Left colon (tissue), 2 donors: ENCODE measurements at regions not wholly inside any gene's neighbourhood (a gene's known extent, or its start where the extent isn't known, plus 50 kb on each side); places are given as distances from the start of the nearest gene placed in this dataset.

Source experiments
- ATAC-seq: fragments of 200-7000 bp; cut with Tn5 transposase; one replicate; pipeline ENCODE4 v1.9.1; 2020; ENCODE audit warnings: mild to moderate bottlenecking, moderate library complexity
- DNase-seq, 2 donors: peaks; one replicate each; pipeline ENCODE4 v3.0.0-alpha.2; 2020
- intact Hi-C, 2 donors: fragments of 100-400 bp; cut with DNase I in 1 of 2; cut with micrococcal nuclease in 1 of 2; formaldehyde crosslinking; loops; one replicate each; pipeline versions ENCODE4 v1.11.2 to v1.14.0; 2022; cut with DNase I, micrococcal nuclease
- donor health status: DM: no; HTN: no; CAD: no.
- donor health status: DM: yes; HTN: yes; CAD: no.

GRCh38 chr19:31128291-31128690 lies 220.9 kb downstream of the TSHZ3 start:
- no peak for ATAC-seq
- no peak for DNase-seq
- intact Hi-C loops: no loop called here

- ATAC-seq (peak; percentile 33), DNase-seq (peak; percentile 23 to 29)
- intact Hi-C loops: no loop called here
Measured at GRCh38 chr19:31127134-31127967, 221.9 kb downstream of the TSHZ3 start.

- intact Hi-C loops: no loop called here
- DNase-seq (no peak), ATAC-seq (no peak)
Measured at GRCh38 chr19:31126236-31126635, 223.0 kb downstream of the TSHZ3 start.

GRCh38 chr19:31125071-31125470 lies 224.2 kb downstream of the TSHZ3 start:
- DNase-seq: no peak
- ATAC-seq: no peak
- intact Hi-C loops: no loop called here

- intact Hi-C loops: no loop called here
- no peak for DNase-seq
- peak; percentile 59 for ATAC-seq
Measured at GRCh38 chr19:31121501-31121900, 227.7 kb downstream of the TSHZ3 start.

GRCh38 chr19:31120952-31121351 lies 228.3 kb downstream of the TSHZ3 start:
- intact Hi-C loops: no loop called here
- ATAC-seq: no peak
- no peak for DNase-seq

GRCh38 chr19:31119951-31120690 lies 229.1 kb downstream of the TSHZ3 start:
- DNase-seq (no peak), ATAC-seq (no peak)
- intact Hi-C loops: no loop called here

GRCh38 chr19:31118986-31119385 lies 230.2 kb downstream of the TSHZ3 start:
- ATAC-seq (no peak), DNase-seq (no peak)
- intact Hi-C loops: no loop called here

GRCh38 chr19:31118287-31118955 lies 230.8 kb downstream of the TSHZ3 start:
- DNase-seq (peak in 1 of 2 donors; percentile 11), ATAC-seq (no peak)
- intact Hi-C loops: no loop called here

GRCh38 chr19:31114585-31114984 lies 234.7 kb downstream of the TSHZ3 start:
- DNase-seq (no peak), ATAC-seq (no peak)
- intact Hi-C loops: no loop called here

- ATAC-seq: no peak
- DNase-seq: no peak
- intact Hi-C loops: no loop called here
Measured at GRCh38 chr19:31113293-31113692, 235.9 kb downstream of the TSHZ3 start.

- ATAC-seq (no peak), DNase-seq (no peak)
- intact Hi-C loops: no loop called here
Measured at GRCh38 chr19:31112158-31112557, 237.1 kb downstream of the TSHZ3 start.

GRCh38 chr19:31111741-31112140 lies 237.5 kb downstream of the TSHZ3 start:
- DNase-seq (no peak), ATAC-seq (no peak)
- intact Hi-C loops: no loop called here

GRCh38 chr19:31110336-31110735 lies 238.9 kb downstream of the TSHZ3 start:
- intact Hi-C loops: no loop called here
- ATAC-seq (peak; percentile 44), DNase-seq (peak in 1 of 2 donors; percentile 25)

- DNase-seq (no peak), ATAC-seq (no peak)
- intact Hi-C loops: no loop called here
Measured at GRCh38 chr19:31109636-31110035, 239.6 kb downstream of the TSHZ3 start.

GRCh38 chr19:31107096-31107495 lies 242.1 kb downstream of the TSHZ3 start:
- no peak for DNase-seq
- ATAC-seq: no peak
- intact Hi-C loops: no loop called here

GRCh38 chr19:31105761-31106160 lies 243.5 kb downstream of the TSHZ3 start:
- intact Hi-C loops: no loop called here
- ATAC-seq (no peak), DNase-seq (no peak)

GRCh38 chr19:31104451-31104850 lies 244.8 kb downstream of the TSHZ3 start:
- no peak for ATAC-seq
- no peak for DNase-seq
- intact Hi-C loops: no loop called here

GRCh38 chr19:31103228-31103627 lies 246.0 kb downstream of the TSHZ3 start:
- intact Hi-C loops: no loop called here
- ATAC-seq (no peak), DNase-seq (no peak)

GRCh38 chr19:31102674-31103073 lies 246.6 kb downstream of the TSHZ3 start:
- no peak for DNase-seq
- intact Hi-C loops: no loop called here
- ATAC-seq: no peak
